ENCODE measurements at regions not wholly inside any gene's neighbourhood (a gene's known extent, or its start where the extent isn't known, plus 50 kb on each side); places are given as distances from the start of the nearest gene placed in this dataset.

DNA sequence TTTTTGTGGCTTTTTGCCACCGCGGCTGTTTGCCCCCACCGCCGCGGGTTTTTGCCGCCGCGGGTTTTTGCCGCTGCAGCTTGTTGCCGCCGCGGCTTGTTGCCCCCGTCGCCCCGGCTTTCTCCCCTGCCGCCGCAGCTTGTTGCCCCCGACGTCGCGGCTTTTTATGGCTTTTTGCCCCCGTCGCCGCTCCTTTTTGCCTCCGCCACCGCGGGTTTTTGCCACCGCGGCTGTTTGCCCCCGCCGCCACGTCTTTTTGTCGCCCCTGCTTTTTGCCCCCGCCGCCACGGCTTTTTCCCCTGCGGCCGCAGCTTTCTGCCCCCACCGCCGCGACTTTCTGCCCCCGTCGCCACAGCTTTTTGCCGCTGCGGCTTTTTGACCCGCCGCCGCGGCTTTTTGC, 149.5 kb downstream of the KCNJ18 start:
- Histone ChIP-seq H3K36me3 (ENCODE audit: control insufficient read depth, insufficient read depth, low read length) (no peaks in the 10 kb centered on the region), H3K9me3 (ENCODE audit: control insufficient read depth, insufficient read depth, low read depth, low read length) (no peaks in the 10 kb centered on the region), H3K4me3 (ENCODE audit: low read depth in 2 of 2, low read length in 2 of 2) (no peak overlapping the region), H3K27ac (ENCODE audit: low read length) (no peak overlapping the region), H3K27me3 (ENCODE audit: control insufficient read depth, insufficient read depth, low read length) (no peaks in the 10 kb centered on the region), H3K4me1 (ENCODE audit: control insufficient read depth, insufficient read depth, low read length) (no peaks in the 10 kb centered on the region)
- ATAC-seq (no peak), DNase-seq (ENCODE audit: low read depth, low spot score) (no peak)
- TF ChIP-seq SIN3A (IDR thresholded peaks at IDR 0.05; ENCODE audit: borderline replicate concordance, insufficient read depth, low read depth, low read length) (no peak), POLR2AphosphoS5 (IDR thresholded peaks at IDR 0.05; ENCODE audit: low read depth, low read length) (no peak)
- ChIA-PET CTCF (no interaction called here), POLR2A (no interaction called here)
- intact Hi-C loops (cut with micrococcal nuclease; ENCODE audit: unreplicated experiment), result no loop called here
- in situ Hi-C loops (cut with HindIII; ENCODE audit: low pct_unique_long_range_greater_than_20kb, low sequenced_read_pairs), result no loop called here
- no TSS peak for BruUV-seq (replicated peaks)

DNA sequence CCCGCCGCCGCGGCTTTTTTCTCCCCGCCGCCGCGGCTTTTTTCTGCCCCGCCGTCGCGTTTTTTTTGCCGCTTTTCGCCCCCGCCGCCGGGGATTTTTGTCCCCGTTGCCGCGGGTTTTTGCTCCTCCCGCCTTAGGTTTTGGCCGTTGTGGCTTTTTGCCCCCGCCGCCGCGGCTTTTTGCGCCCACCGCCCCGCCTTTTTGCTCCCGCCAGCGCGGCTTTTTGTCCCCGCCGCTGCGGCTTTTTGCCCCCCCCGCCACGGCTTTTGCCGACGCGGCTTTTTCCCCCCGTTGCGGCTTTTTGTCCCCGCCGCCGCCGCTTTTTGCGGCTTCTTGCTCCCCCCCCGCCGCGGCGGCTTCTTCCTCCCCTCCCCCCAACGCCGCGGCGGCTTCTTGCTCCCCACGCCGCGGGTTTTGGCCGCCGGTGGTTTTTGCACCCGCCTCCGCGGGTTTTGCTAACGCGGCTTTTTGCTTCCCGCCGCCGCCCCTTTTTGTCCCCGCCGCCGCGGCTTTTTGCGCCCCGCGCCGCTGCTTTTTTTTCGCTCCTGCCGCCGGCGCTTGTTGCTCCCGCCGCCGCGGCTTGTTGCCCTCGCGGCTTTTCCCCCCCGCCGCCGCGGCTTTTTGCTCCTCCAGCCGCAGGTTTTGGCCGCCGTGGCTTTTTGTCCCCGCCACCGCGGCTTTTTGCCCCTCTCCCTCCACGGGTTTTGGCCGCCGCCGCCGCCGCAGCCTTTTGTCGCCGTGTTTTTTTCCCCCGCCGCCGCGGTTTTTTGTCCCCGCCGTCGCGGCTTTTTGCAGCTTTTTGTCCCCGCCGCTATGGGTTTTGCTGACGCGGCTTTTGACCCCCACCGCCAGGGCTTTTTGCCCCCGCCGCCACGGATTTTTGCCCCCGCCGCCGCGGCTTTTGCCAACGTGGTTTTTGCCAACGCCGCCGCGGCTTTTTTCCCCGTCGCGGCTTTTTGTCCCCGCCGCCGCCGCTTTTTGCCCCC, 150.3 kb downstream of the KCNJ18 start:
- TF ChIP-seq POLR2AphosphoS5 (IDR thresholded peaks at IDR 0.05; ENCODE audit: low read depth, low read length) (no peak), CTCF (IDR thresholded peaks at IDR 0.05) (no peak), TCF7L2 (IDR thresholded peaks at IDR 0.05; ENCODE audit: low read depth, low read length) (no peak), REST (IDR thresholded peaks at IDR 0.05; ENCODE audit: insufficient read depth in 1 of 2, low read depth in 2 of 2, low read length in 1 of 2) (no peak), SIN3A (IDR thresholded peaks at IDR 0.05; ENCODE audit: borderline replicate concordance, insufficient read depth, low read depth, low read length) (no peak)
- BruUV-seq (replicated peaks), result no TSS peak

DNA sequence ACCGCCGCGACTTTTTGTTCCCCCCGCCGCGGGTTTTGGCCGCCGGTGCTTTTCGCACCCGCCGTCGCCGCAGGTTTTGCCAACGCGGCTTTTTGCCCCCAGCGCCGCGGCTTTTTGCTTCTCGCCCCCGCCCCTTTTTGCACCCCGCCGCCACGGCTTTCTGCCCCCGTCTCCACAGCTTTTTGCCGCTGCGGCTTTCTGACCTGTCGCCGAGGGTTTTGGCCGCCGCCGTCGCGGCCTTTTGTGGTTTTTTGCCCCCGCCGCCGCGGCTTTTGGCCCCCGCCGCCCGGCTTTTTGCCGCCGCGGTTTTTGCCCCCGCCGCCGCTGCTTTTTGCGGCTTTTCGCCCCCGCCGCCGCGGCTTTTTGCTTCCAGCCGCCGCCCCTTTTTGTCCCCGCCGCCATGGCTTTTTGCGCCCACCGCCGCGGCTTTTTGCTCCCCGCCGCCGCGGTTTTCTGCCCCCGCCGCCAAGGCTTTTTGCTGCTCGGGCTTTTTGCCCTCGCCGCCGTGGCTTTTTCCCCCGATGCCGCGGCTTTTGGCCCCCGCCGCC, 151.1 kb downstream of the KCNJ18 start:
- no TSS peak for BruUV-seq (replicated peaks)
- no peak for DNase-seq (ENCODE audit: low read depth, low spot score)
- in situ Hi-C loops (cut with HindIII; ENCODE audit: low pct_unique_long_range_greater_than_20kb, low sequenced_read_pairs) (no loop called here), intact Hi-C loops (cut with micrococcal nuclease; ENCODE audit: unreplicated experiment) (no loop called here)
- H3K4me1 ChIP-seq (ENCODE audit: control insufficient read depth, insufficient read depth, low read length), result no peaks in the 10 kb centered on the region
- H3K27me3 ChIP-seq (ENCODE audit: control insufficient read depth, insufficient read depth, low read length), result no peaks in the 10 kb centered on the region
- H3K9me3 ChIP-seq (ENCODE audit: control insufficient read depth, insufficient read depth, low read depth, low read length), result no peaks in the 10 kb centered on the region
- ChIA-PET POLR2A (no interaction called here), CTCF (no interaction called here)
- no peak for TF ChIP-seq TCF7L2 (IDR thresholded peaks at IDR 0.05; ENCODE audit: low read depth, low read length)
- no peak for TF ChIP-seq CTCF (IDR thresholded peaks at IDR 0.05)
- no peak for TF ChIP-seq REST (IDR thresholded peaks at IDR 0.05; ENCODE audit: insufficient read depth in 1 of 2, low read depth in 2 of 2, low read length in 1 of 2)
- TF ChIP-seq SIN3A (IDR thresholded peaks at IDR 0.05; ENCODE audit: borderline replicate concordance, insufficient read depth, low read depth, low read length), result no peak
- TF ChIP-seq POLR2AphosphoS5 (IDR thresholded peaks at IDR 0.05; ENCODE audit: low read depth, low read length), result no peak
- H3K4me3 ChIP-seq (ENCODE audit: low read depth in 2 of 2, low read length in 2 of 2), result no peak overlapping the region
- no peaks in the 10 kb centered on the region for H3K36me3 ChIP-seq (ENCODE audit: control insufficient read depth, insufficient read depth, low read length)
- no peak for ATAC-seq
- no peak overlapping the region for H3K27ac ChIP-seq (ENCODE audit: low read length)

More for the DNA sequence above, 150.3 kb downstream of the KCNJ18 start:
- CTCF ChIA-PET, result no interaction called here
- ATAC-seq (no peak), DNase-seq (ENCODE audit: low read depth, low spot score) (no peak)
- no peaks in the 10 kb centered on the region for H3K36me3 ChIP-seq (ENCODE audit: control insufficient read depth, insufficient read depth, low read length)
- in situ Hi-C loops (cut with HindIII; ENCODE audit: low pct_unique_long_range_greater_than_20kb, low sequenced_read_pairs) (no loop called here), intact Hi-C loops (cut with micrococcal nuclease; ENCODE audit: unreplicated experiment) (no loop called here)
- no peaks in the 10 kb centered on the region for H3K9me3 ChIP-seq (ENCODE audit: control insufficient read depth, insufficient read depth, low read depth, low read length)
- POLR2A ChIA-PET, result no interaction called here
- no peak overlapping the region for H3K27ac ChIP-seq (ENCODE audit: low read length)
- no peak overlapping the region for H3K4me3 ChIP-seq (ENCODE audit: low read depth in 2 of 2, low read length in 2 of 2)
- H3K27me3 ChIP-seq (ENCODE audit: control insufficient read depth, insufficient read depth, low read length), result no peaks in the 10 kb centered on the region
- no peaks in the 10 kb centered on the region for H3K4me1 ChIP-seq (ENCODE audit: control insufficient read depth, insufficient read depth, low read length)

Measured in Panc1 (cell line).